GM18861 (cell line): ENCODE measurements at regions not wholly inside any gene's neighbourhood (a gene's known extent, or its start where the extent isn't known, plus 50 kb on each side); places are given as distances from the start of the nearest gene placed in this dataset.
"Not testable (repeated sequence)": the region's sequence is repeated elsewhere in the genome, so short reads cannot be mapped to it uniquely, and the experiment has no call there.

Source experiments
- ATAC-seq: cut with Tn5 transposase; IDR thresholded peaks from one replicate; pipeline ENCODE4 v1.9.1; 2021; ENCODE audit not compliant: unreplicated experiment

DNA sequence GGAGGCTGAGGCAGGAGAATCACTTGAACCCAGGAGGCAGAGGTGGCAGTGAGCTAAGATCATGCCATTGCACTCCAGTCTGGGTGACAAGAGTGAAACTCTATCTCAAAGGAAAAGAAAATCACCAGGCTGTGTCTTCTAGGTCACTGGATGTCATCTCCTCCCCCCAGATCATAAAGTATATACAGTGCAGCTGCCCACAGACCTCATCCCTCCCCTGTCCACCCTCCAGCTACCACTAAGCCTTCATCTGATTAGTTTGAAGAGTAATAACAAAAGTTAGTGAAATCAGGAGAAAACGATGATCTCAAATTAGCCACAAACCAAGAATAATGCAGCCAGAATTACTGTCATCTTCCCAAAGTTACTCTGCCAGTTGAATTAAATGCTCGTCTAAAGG, 117.2 kb downstream of the ZNF22 start:
- not testable (repeated sequence) for ATAC-seq

DNA sequence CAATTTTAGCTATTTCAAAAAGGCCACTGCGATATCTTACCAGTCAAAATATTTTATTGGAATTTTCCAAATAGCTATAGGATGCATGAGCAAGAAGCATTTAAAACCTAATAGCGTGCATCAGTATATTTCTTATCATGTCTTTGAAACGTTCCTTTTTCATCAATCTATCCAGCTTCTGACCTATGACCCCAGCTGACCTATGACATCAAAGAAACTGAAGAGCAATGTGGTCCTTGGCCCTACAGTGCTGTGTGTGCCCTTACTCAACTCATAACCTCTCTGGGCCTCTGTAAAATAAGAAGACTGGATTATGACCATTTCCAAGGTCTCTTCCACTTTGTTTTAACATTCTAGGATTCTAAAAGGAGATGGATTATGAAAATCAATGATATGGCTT, 118.2 kb downstream of the ZNF22 start:
- ATAC-seq = no peak

DNA sequence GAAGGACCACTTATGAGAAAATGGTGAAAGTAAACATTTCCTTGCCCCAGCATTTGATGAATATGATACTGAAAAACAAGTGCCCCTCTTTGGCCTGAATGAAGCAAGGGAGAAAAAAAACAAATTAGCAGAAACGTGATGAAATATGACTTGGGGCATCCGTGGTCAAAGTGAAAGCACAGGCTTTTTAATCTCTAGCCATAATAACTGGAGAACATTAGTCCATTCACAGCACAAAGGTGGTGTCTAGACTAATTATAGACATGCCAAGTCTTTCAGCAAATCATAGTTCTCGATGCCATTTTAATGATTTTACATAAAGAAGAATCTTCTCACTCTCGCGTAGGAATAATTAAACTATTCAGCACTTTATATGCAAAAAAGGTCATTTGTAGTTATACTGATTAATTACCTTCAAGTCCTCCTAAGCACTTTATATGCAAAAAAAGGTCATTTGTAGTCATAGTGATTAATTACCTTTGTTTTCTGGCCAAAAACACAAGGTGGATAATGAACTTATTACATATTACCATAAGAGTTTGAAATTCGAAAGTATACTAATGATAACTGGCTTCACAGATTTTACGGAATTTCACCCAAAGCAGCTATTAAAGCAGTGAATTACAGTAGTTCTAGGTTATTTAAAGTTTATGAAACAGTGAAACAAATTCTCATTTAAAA, 121.6 kb downstream of the ZNF22 start:
- ATAC-seq = not testable (repeated sequence)

DNA sequence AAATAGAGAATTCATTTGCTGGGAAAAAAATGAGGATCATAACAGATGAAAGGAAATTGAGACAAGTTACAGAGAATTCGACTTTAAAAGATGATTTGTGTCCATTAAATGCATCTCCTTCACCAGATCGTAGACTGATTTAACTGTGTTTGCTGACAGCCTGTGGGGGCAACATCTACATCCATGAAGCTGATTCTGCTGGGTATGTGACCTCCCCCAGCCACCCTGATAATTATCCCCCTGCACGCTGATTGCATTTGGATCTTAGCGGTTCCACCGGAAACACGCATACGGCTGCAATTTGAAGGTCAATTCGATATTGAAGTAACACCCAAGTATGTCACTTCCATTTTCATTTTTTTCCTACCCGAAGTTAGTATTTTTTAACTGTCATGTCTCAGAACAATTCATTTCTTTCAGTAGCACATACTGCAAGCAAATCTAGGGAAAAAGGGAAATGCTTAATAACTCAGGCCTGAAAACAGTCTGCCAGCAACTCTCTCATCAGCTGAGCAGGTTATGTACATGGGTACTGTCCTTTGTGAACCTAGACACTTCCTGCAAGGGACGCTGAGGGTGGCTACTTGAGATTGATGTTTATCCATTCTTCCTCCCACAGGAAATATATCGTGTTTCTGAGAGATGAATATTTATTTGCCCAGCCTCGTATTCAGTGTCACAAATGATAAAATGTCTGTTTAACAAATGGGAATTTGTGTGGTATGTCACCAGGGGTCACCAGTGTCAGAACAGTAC, 134.9 kb downstream of the ZNF22 start:
- no peak for ATAC-seq

DNA sequence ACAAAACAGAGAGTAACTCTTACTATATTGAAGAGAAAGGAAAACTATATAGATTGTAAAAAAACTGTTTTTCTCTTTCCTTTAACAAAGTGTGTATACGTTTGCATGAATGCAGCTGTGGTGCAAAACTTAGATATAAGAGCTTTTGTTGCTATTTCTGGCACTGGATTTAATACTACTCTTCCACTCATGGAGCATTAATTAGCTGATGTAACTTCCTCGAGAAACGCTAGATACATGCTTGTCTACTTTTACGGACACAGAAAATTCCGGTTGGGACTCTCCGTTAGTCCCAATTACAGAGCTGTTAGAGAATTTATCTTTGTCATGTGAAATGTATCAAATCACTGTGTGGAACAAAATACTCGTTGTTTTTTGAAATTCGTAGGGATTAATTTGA, 135.5 kb downstream of the ZNF22 start:
- no peak for ATAC-seq

DNA sequence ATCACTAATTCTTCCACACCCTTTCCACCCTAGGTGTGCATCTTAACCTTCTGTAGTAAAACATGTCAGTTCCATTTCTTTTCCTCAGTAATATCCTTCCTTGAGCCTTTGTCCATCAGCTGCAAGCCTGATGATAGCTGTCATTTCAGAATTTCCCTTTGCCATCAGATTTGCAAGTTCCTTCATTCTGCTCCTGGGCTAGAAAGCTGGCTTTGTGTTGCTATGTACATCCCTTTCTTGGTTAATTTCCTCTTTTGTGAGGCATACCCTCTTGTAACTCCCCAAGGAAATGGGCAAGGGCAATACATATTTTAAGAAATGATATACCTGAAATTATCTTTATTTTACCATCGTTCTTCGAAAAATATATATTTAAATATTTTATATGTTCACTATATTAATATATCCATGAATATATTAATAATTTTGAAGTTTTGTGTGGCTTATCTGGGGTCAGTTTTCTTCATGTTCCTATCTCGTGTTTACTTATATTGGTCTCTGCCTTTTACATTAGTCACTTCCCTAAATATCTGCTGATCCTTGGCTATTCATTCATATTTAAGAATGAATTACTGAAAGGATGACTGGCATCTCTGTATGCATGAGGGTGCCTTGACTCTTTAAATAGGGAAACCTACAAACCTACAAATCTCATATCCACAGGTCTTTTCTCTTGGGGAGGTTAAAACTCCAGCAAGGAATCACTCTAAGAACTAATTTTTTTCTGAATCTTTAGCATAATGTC, 143.8 kb downstream of the ZNF22 start:
- ATAC-seq = no peak

DNA sequence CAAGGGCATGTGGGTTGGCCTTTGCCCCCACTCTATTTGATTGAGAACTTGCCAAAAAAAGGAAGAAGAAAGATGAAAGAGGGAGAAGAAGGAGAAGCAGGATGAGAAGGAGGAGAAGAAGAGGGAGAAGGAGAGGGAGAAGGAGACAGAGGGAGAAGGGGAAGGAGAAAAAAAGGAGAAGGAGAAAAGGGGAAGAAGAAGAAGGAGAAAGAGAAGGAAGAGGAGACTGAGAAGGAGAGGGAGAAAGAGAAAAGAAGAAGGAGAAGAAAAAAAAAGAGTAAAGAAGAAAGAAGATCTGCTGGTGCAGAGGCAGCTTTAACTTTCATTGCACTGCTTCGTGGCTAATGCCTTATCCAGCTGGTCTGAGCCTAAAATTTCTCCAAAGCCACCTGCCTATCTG, 144.4 kb downstream of the ZNF22 start:
- not testable (repeated sequence) for ATAC-seq

DNA sequence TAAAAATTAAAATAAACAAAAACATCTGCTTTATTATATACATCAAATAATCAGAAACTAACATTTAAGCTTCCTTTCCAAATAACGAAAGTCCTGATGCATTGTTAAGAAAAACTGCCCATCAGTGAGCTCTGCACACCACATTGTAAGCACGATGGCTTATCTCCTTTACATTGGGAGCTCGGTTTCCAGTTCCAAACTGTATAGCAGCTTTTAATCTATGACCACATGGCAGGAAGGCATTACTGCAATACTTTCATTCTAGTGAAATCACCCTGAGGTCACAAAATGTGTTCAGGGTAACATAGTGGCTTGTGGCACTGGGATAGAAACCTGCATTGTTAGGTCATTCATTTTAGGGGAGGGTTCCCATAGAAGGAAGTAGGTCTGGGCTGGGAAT, 146.3 kb downstream of the ZNF22 start:
- ATAC-seq = no peak

DNA sequence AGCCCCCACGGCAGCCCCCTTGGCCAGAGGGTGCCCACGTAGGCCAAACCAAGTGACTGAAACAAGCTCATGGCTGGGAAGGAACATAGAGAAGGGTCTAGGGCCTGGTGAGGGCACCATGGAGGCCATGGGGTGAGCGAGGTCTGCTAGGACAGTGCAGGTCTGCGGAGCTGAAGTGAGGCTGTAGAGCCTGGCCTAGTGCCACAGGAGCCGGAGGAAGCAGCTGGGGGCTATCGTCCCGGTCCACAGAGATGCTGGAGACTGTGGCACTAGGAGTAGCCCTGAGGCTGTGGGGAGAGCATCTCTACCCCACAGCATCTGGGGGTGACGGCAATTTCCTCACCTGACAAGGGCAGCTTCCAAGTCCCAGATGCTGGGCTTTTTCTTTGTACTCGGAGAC, 150.3 kb downstream of the ZNF22 start:
- no peak for ATAC-seq

DNA sequence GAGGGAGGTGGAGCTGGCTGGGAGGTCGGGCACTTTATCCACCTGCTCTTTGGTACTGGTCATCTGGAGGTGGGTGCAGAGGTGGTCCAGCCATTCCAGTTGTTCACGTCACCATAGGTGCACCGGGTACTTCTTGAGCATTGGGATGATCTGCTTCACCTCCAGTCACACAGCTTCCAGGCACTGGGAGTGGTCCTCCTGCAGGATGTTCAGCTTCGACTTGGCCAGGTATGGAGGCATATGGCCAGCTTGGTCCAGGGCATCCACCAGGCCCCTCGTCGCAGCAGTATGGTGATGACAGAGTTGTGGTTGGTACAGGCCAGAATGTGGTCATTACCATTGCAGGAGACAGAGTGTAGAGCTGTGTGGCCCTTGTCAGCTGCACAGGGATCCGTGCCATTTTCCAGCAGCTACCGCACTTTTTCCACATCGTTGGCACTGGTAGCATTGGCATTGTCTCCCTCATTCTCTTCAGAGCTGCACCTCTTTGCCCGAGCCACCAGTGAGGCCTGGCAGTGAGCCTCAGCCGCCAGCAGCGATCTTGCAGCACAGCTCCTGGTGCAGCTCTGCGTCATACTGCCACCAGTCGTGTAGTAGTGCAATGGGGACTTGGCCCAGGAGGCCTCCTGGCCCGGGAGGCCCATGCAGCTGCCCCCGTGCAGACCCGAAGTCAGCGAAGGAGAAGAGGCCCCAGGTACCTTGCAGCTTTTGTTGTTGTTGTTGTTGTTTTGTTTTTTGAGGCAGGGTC, 150.9 kb downstream of the ZNF22 start:
- ATAC-seq = no peak

DNA sequence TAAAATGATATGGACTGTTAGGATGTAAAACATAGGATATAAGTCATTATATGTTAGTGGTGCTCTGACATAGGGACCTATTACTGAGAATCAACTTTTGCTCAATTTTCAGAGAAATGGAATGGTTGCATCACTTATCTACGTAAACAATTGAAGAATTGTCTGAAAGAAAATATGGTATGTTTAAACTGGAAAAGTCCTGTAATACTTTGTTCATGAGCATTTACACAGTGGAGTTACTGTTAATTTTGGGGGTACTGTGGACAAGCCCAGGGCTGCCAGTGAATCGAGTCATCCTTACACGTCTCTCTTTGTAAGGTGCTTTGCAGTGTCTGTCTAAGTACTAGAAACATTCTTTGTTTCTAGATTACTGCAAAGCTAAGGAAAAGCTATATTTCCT, 152.0 kb downstream of the ZNF22 start:
- ATAC-seq = no peak

DNA sequence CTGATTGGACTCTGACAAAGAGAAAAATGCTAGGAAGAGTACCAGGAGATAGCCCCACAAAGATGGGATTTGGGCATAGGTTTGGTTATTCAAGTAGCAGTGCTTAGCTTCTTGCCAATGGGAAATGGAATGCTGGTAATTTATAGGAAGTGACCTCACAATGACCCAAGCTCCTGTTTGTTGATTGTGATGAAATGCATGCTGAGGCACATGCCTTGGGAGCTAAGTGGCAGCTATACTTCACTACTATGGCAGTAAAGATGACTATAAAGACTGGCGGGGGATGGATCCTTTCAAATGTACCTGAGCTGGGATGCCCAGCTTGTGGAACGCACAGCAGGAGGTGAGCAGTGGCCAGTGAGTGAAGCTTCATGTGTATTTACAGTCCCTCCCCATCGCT, 153.8 kb downstream of the ZNF22 start:
- no peak for ATAC-seq

DNA sequence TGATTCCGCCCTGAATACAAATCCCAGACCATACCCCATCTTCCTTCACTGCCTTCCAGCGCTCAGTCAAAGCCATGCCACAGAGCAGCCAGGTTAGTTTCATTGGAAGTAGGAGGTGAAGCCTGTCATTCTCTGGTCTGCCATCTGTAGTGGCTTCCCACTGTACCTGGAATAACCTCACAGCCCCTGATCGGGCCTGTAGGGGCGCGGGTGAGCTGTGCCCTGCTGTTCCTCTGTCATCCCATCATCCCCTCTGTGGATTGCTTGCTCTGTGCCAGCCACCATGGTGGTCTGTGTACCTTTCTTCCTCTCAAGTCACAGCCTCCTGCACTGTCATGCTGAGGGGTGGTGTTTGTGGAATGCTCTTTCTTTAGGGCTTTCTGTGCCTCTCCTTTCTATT, 155.1 kb downstream of the ZNF22 start:
- ATAC-seq = no peak

DNA sequence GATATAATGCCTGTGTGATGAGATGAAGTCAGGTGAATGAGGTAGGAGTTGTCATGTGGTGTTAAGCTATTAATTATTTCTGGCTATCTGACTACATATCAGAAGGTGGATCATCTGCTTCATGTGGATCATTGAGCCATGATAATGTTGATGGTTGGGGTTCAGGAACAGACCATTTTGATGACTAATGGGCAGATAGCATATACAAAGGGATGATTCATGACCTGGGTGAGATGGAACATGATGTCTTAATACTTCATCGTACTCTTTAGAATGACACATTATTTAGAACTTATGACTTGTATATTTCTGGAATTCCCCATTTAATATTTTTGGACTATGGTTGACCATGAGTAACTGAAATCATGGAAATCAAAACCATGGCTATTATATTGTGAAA, 155.1 kb downstream of the OR13A1 start:
- no peak for ATAC-seq

DNA sequence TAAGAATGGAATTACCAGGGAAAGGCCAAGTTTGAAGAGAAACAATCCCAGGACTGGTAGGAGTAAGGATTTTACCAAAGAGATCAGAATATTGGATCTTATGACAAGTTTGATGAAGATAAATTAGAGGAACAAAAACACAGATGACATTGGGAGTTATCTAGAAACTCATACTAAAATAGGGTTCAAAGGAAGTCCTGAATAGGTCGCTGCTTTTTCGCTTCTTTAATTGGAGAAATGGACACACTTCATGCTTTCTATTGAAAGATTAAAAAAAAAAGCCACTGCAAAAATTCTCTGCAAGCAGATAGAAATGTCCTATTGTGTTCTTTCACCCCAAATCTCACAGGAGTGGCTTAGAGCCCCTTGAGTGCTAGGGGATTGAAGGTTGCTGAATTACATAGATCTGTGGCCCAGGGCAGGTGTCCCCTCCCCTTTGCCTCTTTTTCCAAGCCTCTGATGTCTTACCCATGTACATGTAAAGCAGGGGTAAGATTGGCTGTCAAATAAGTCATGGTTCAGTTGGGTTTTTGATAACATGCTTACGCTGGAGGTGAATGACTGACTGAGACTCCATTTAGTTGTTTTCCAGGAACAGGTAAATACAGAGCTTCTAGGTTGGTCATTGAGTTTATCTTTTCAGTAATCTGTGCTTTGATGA, 152.0 kb downstream of the OR13A1 start:
- no peak for ATAC-seq

DNA sequence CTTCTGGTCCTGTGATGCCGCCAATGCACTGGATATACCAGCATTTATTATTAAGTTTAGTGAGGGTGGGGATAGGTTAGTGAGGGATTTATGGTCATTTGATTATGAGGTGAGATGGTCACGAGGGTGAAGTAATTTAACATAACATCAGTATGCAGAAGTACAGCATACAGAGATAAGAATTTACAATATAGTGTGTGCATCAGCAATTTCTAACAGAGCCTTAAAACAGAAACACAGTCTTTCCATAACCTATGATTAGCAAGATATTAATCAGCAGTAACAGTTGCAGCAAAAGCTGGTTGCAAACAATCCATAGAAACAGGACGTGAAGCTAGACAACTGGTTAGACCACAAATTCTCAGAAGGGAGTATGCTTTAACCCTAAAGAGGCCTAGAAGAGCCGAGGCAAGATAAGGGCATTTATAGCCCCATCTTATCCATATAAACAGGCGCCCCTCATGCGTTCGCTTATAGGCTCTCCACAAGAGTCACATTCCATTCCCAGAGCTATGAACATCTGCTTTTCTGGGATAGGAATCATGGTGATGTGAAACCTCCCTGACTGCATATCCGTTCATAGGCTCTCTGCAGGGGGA, 139.8 kb downstream of the OR13A1 start:
- not testable (repeated sequence) for ATAC-seq

DNA sequence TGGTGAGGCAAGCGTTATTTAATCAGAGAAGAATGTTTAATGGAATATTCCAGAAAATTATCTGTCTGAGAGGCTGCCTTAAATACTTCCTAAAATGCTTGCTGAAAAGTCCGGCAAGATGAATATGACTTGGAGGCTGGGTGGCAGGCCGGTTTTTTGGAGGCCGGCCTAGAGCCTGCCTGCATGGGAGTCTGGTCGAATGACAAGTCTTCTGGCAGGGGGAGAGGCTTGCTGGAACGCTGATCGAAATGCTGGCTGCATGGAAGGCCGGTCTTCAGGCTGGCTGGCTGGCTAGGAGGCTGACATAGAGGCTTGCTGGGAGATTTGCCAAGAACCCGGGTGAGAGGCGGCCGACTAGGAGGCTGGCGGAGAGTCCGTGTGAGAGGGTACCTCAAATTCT, 135.7 kb downstream of the OR13A1 start:
- ATAC-seq = no peak

DNA sequence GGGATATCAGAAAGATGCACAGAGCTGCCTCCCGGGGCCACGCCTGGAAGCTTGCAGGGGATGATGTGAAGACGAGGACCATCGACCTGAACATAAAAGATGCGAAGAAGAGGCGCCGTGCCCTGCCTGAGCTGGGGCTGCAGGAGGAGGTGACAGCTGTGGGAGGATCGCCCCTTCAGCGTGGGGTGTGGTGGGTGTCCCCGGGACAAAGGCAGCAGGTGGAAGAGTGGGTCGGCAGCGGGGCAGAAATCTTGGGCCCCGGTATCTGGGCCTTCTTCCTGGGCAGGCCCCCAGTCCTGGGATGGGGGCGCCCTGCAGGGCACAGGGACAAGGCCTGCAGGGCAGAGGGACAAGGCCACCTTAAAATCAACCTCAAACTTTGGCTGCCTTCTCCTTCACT, 134.9 kb downstream of the OR13A1 start:
- no peak for ATAC-seq

DNA sequence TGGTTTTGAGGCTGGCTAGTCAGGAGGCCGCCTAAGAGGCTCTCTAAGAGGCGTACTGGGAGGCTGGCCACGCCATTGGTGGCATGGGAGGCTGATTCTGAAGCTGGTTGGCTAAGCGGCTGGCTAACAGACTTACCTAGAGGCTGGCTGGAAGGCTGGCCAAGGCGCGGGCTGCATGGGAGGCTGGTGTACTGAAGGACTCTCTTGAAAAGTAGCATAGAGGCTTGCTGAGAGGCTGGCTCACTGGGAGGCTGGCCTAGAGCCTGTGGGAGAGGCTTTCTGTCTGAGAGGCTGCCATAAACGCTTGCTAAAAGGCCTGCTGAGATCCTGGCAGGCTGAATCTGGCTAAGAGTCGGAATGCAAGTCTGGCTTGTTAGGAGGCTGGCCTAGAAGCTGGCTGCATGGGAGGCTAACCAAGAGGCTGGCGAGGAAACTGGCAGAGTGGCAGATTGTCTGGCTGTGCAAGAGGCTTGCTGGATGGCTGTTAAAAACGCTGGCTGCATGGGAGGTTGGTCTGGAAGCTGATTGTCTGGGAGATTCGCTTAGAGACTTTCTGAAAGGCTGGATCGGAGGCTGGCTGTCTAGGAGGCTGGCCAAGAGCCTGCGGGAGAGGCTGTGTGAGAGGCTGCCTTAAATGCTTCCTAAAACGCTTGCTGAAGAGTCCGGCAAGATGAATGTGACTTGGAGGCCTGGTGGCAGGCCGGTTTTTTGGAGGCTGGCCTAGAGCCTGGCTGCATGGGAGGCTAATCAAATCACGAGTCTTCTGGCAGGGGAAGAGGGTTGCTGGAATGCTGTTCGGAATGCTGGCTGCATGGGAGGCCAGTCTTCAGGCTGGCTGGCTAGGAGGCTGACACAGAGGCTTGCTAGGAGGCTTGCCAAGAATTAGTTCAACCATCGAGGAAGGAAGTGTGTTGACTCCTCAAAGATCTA, 134.2 kb downstream of the OR13A1 start:
- no peak for ATAC-seq
